HG03097 (cell line): ENCODE measurements at regions not wholly inside any gene's neighbourhood (a gene's known extent, or its start where the extent isn't known, plus 50 kb on each side); places are given as distances from the start of the nearest gene placed in this dataset.
"Not testable (repeated sequence)": the region's sequence is repeated elsewhere in the genome, so short reads cannot be mapped to it uniquely, and the experiment has no call there.

Experiments used
- ATAC-seq: cut with Tn5 transposase; IDR thresholded peaks from one replicate; pipeline ENCODE4 v1.9.1; 2021; ENCODE audit not compliant: unreplicated experiment, low FRiP score

GRCh38 chr7:25431956-25432450, 203.7 kb upstream of the NPVF start:
- no peak for ATAC-seq

GRCh38 chr7:25432807-25433206, 204.5 kb upstream of the NPVF start:
- no peak for ATAC-seq

GRCh38 chr7:25436413-25436812, 208.1 kb upstream of the NPVF start:
- ATAC-seq: no peak

GRCh38 chr7:25437308-25437707, 209.0 kb upstream of the NPVF start:
- no peak for ATAC-seq

GRCh38 chr7:25444991-25445390, 216.7 kb upstream of the NPVF start:
- ATAC-seq: no peak

GRCh38 chr7:25448301-25448700, 220.0 kb upstream of the NPVF start:
- ATAC-seq: no peak

GRCh38 chr7:25454020-25454419, 225.7 kb upstream of the NPVF start:
- no peak for ATAC-seq

GRCh38 chr7:25454562-25455041, 226.3 kb upstream of the NPVF start:
- ATAC-seq: no peak

- ATAC-seq: no peak
Measured at GRCh38 chr7:25455683-25456251, 227.5 kb upstream of the NPVF start.

GRCh38 chr7:25456467-25457171, 228.3 kb upstream of the NPVF start:
- no peak for ATAC-seq

GRCh38 chr7:25459057-25459456, 230.8 kb upstream of the NPVF start:
- no peak for ATAC-seq

- ATAC-seq: no peak
Measured at GRCh38 chr7:25460433-25460832, 232.1 kb upstream of the NPVF start.

GRCh38 chr7:25469669-25470068, 241.4 kb upstream of the NPVF start:
- no peak for ATAC-seq

- no peak for ATAC-seq
Measured at GRCh38 chr7:25476863-25477499, 248.7 kb upstream of the NPVF start.

- ATAC-seq: not testable (repeated sequence)
Measured at GRCh38 chr7:25478221-25478620, 249.9 kb upstream of the NPVF start.

GRCh38 chr7:25478925-25479324, 250.6 kb upstream of the NPVF start:
- no peak for ATAC-seq

GRCh38 chr7:25481891-25482290, 253.6 kb upstream of the NPVF start:
- ATAC-seq: no peak

- ATAC-seq: no peak
Measured at GRCh38 chr7:25482631-25483030, 254.3 kb upstream of the NPVF start.

- no peak for ATAC-seq
Measured at GRCh38 chr7:25485026-25485425, 256.7 kb upstream of the NPVF start.

GRCh38 chr7:25486656-25487055, 258.4 kb upstream of the NPVF start:
- no peak for ATAC-seq

GRCh38 chr7:25493805-25494366, 265.6 kb upstream of the NPVF start:
- ATAC-seq: no peak
